ENCODE measurements at regions not wholly inside any gene's neighbourhood (a gene's known extent, or its start where the extent isn't known, plus 50 kb on each side); places are given as distances from the start of the nearest gene placed in this dataset.

- no peak for TF ChIP-seq POLR2AphosphoS5 (IDR thresholded peaks at IDR 0.05; ENCODE audit: low read depth, low read length)
- TF ChIP-seq POLR2A (IDR thresholded peaks at IDR 0.05; ENCODE audit: low read depth, low read length) = no peak
Observed at GRCh38 chr16:9630119-9630518, 538.7 kb downstream of the HAPSTR1 start.

Measured in GM12891 (cell line).